ENCODE measurements at regions not wholly inside any gene's neighbourhood (a gene's known extent, or its start where the extent isn't known, plus 50 kb on each side); places are given as distances from the start of the nearest gene placed in this dataset.

DNA sequence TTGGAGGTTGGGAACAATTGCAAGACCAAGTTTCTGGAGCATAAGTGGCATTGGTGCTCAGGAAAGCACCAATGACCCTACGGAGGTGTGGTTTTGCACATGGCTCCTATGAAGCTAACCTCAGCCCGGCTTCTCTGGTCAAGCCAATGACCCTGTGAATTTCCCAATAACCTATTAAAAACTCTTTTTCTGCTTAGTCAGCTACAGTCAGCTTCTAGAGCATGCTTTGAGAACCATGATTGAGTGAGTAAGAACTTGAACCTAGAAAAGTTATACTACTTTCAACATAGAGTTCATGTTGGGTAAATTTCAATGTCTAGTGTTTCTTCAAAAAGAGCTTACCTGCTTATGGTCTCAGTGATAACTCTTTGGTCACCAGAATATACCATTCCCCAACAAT lies 163.2 kb downstream of the RSL24D1 start:
- no peak for DNase-seq (ENCODE audit: low read depth, low spot score)
- no peak overlapping the region for H3K4me3 ChIP-seq (ENCODE audit: low read length)
- H3K27me3 ChIP-seq (ENCODE audit: control insufficient read depth, insufficient read depth, low read length), result no peaks in the 10 kb centered on the region
- no peak overlapping the region for H3K27ac ChIP-seq (ENCODE audit: low read length)
- no peaks in the 10 kb centered on the region for H3K9me3 ChIP-seq (ENCODE audit: control insufficient read depth, insufficient read depth, low read length)
- WGBS (ENCODE audit: insufficient coverage, insufficient read length), result no CpG with 5 or more reads among the region's 2 CpGs
- H3K4me1 ChIP-seq (ENCODE audit: control insufficient read depth, insufficient read depth, low read length), result no peaks in the 10 kb centered on the region
- H3K36me3 ChIP-seq (ENCODE audit: control insufficient read depth, insufficient read depth, low read length), result no peaks in the 10 kb centered on the region

DNA sequence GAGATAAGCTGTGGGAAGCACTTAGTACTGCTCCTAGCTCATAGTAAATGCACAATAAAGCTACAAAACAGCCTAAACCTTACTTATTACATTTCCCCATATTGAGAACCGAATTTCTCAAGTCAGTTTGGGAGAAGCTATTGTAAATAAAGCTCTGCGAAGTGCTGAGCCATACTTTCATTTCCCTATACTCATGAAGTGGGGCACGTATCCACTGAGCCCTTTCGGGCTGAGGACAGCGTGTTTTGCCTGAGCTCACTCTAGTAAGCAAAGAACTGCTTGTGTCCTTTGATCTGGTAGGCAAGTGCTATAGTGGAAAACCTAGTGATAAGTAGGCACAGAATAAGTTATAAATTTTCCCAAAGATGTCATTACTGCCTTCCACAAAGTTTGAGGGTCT lies 165.0 kb downstream of the RSL24D1 start:
- Histone ChIP-seq H3K27ac (ENCODE audit: low read length) (no peak overlapping the region), H3K4me3 (ENCODE audit: low read length) (no peak overlapping the region), H3K4me1 (ENCODE audit: control insufficient read depth, insufficient read depth, low read length) (no peaks in the 10 kb centered on the region), H3K36me3 (ENCODE audit: control insufficient read depth, insufficient read depth, low read length) (no peaks in the 10 kb centered on the region), H3K27me3 (ENCODE audit: control insufficient read depth, insufficient read depth, low read length) (no peaks in the 10 kb centered on the region), H3K9me3 (ENCODE audit: control insufficient read depth, insufficient read depth, low read length) (no peaks in the 10 kb centered on the region)
- no CpG with 5 or more reads among the region's 5 CpGs for WGBS (ENCODE audit: insufficient coverage, insufficient read length)
- no peak for DNase-seq (ENCODE audit: low read depth, low spot score)

DNA sequence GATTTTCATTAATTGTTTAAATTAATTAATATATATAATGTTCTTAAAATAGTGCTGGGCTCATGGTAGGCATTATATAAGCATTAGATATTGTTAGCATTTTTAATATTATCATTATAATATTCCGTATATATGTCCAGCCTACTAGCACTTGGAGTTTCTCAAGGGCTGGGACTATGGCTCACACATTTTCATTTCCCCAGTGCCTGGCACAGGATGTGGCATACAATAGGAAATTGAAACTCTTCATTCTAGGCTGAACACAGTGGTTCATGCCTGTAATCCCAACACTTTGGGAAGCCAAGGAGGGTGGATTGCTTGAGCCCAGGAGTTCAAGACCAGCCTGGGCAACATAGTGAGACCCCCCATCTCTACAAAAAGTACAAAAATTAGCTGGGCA lies 170.4 kb downstream of the RSL24D1 start:
- Histone ChIP-seq H3K9me3 (ENCODE audit: control insufficient read depth, insufficient read depth, low read length) (no peaks in the 10 kb centered on the region), H3K4me3 (ENCODE audit: low read length) (no peak overlapping the region), H3K27me3 (ENCODE audit: control insufficient read depth, insufficient read depth, low read length) (no peaks in the 10 kb centered on the region), H3K4me1 (ENCODE audit: control insufficient read depth, insufficient read depth, low read length) (no peaks in the 10 kb centered on the region), H3K36me3 (ENCODE audit: control insufficient read depth, insufficient read depth, low read length) (no peaks in the 10 kb centered on the region), H3K27ac (ENCODE audit: low read length) (no peak overlapping the region)
- no CpG with 5 or more reads among the region's 1 CpG for WGBS (ENCODE audit: insufficient coverage, insufficient read length)
- DNase-seq (ENCODE audit: low read depth, low spot score), result no peak

DNA sequence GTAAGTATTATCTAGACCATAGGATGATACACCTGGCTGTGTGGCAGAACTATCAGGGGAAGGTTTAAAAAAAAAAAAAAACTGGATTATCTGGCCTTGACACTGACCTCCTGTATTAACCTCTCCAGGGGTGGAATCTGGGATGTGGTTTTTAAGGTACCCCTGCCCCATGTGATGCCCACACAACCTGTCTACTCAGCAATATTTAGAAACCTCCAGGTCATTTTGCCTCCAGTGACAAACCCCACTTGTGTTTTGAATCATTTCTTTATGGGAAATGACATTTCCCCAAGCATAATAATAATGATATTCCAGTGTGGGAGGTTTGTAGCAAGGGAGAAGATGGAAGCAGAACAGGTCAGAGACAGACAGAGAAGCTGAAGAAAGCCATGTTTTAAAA lies 179.1 kb downstream of the RSL24D1 start:
- no peak for DNase-seq (ENCODE audit: low read depth, low spot score)
- Histone ChIP-seq H3K9me3 (ENCODE audit: control insufficient read depth, insufficient read depth, low read length) (no peaks in the 10 kb centered on the region), H3K4me1 (ENCODE audit: control insufficient read depth, insufficient read depth, low read length) (no peaks in the 10 kb centered on the region), H3K27me3 (ENCODE audit: control insufficient read depth, insufficient read depth, low read length) (no peaks in the 10 kb centered on the region), H3K4me3 (ENCODE audit: low read length) (no peak overlapping the region), H3K27ac (ENCODE audit: low read length) (no peak overlapping the region), H3K36me3 (ENCODE audit: control insufficient read depth, insufficient read depth, low read length) (no peaks in the 10 kb centered on the region)

DNA sequence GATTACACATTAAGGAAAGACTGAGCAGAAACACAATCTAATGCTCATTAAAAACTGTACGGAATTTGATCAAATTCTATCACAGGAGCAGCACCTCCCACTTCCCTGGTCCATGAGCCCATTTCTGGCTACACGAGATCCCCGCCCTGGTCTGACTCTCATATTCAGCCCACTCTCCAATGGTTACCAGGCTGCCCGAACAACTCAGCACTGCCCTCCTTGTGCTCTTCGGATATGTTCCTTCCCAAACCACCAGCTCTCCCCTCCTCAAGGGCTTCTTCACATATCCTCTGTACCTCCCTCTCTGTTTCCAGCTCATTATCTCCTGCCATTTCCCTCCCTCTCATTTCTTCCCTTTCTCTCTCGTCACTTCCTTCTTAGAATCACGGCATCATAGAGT lies 180.5 kb downstream of the RSL24D1 start:
- Histone ChIP-seq H3K4me1 (ENCODE audit: control insufficient read depth, insufficient read depth, low read length) (no peaks in the 10 kb centered on the region), H3K27me3 (ENCODE audit: control insufficient read depth, insufficient read depth, low read length) (no peaks in the 10 kb centered on the region), H3K36me3 (ENCODE audit: control insufficient read depth, insufficient read depth, low read length) (no peaks in the 10 kb centered on the region), H3K9me3 (ENCODE audit: control insufficient read depth, insufficient read depth, low read length) (no peaks in the 10 kb centered on the region), H3K27ac (ENCODE audit: low read length) (no peak overlapping the region), H3K4me3 (ENCODE audit: low read length) (no peak overlapping the region)
- no CpG with 5 or more reads among the region's 7 CpGs for WGBS (ENCODE audit: insufficient coverage, insufficient read length)
- no peak for DNase-seq (ENCODE audit: low read depth, low spot score)

DNA sequence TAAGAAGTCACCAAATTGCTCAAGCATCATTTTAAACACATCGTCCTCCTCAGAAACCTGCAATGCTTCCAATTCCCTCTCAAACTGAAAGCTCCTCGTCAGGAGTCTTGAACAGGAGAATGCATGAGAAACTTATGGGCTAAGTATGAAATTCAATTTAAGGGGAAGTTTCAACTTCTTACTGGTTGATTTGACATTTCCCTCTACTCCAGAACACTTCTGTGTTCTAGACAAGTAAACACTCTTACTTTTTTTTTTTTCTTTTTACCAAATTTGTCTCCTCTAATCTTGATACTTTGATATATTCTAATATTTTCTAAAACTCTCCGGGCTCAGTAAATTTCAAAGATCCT lies 181.7 kb downstream of the RSL24D1 start:
- Histone ChIP-seq H3K27ac (ENCODE audit: low read length) (no peak overlapping the region), H3K4me3 (ENCODE audit: low read length) (no peak overlapping the region), H3K27me3 (ENCODE audit: control insufficient read depth, insufficient read depth, low read length) (no peaks in the 10 kb centered on the region), H3K9me3 (ENCODE audit: control insufficient read depth, insufficient read depth, low read length) (no peaks in the 10 kb centered on the region), H3K36me3 (ENCODE audit: control insufficient read depth, insufficient read depth, low read length) (no peaks in the 10 kb centered on the region), H3K4me1 (ENCODE audit: control insufficient read depth, insufficient read depth, low read length) (no peaks in the 10 kb centered on the region)
- WGBS (ENCODE audit: insufficient coverage, insufficient read length), result no CpG with 5 or more reads among the region's 3 CpGs
- DNase-seq (ENCODE audit: low read depth, low spot score), result no peak

DNA sequence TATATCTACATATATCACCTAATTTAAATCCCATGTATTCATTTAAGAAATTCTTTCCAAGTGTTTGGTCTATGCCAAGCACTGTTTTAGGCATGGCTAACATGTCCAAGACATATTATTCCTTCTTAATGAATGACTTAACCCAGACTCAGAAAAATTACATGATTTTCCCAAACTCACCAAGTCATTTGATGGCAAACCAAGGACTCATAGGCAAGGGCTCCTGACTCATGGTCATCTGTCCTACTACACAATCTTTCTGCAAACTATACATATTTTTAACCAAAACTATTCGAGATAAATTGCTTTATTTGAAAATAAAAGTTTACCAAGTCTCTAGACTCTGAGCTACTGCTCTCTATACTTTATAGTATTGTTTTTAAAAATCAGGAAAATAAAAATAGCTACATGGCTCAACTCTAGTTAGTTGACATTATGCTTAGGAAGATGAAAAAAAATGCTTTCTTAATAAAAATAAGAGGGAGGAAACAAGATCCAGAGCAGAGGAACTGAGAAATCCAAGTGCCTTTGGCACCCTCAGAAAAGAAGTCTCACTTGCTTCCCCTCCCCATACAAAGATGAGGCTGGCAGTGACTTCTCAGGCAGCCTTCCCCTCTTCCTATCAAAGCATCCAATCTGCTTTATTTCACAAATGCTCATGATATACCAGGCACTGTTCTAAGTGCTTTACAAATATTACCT lies 182.2 kb downstream of the RSL24D1 start:
- no peak overlapping the region for H3K4me3 ChIP-seq (ENCODE audit: low read length)
- H3K4me1 ChIP-seq (ENCODE audit: control insufficient read depth, insufficient read depth, low read length), result no peaks in the 10 kb centered on the region
- H3K27me3 ChIP-seq (ENCODE audit: control insufficient read depth, insufficient read depth, low read length), result no peaks in the 10 kb centered on the region
- no peak for DNase-seq (ENCODE audit: low read depth, low spot score)
- H3K36me3 ChIP-seq (ENCODE audit: control insufficient read depth, insufficient read depth, low read length), result no peaks in the 10 kb centered on the region
- H3K27ac ChIP-seq (ENCODE audit: low read length), result no peak overlapping the region
- no CpG with 5 or more reads among the region's 1 CpG for WGBS (ENCODE audit: insufficient coverage, insufficient read length)
- H3K9me3 ChIP-seq (ENCODE audit: control insufficient read depth, insufficient read depth, low read length), result no peaks in the 10 kb centered on the region

DNA sequence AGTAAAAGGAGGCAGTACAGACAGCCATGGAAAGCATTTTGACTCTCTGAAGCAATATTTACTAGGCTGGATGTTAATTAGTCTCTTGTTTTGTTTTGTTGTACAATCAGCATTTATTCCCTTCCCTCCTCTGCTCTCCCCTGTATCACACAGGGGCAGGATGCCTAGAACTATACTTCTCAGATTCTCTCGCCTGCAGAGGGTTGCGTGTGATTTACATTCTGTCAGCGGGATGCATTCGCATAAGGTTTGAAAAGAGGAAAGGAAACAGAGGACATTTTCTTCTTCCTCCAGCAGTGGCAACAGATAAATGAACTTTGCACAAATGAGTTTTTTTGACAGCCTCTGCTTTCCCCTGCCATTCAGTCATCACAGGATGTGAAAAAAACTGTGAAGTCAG lies 188.3 kb downstream of the RSL24D1 start:
- no peak overlapping the region for H3K27ac ChIP-seq (ENCODE audit: low read length)

DNA sequence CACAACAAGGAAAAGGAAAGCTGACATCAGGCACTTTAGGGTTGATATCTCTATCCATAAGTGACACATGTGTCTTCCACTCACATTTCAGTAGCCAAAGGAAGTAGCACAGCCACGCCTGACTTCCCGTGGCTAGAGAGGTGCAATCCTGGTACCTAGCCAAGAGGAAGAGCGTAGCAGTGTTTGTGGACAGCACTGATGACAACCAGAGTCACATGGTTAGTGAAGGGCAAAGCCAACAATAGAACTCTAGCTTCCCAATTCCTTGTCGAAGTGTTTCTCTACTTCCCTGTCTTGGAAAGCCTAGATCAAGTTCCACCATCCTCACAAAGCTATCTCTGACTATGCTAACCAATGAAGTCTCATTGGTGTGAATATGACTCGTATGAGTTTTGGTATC lies 189.2 kb downstream of the RSL24D1 start:
- H3K27ac ChIP-seq (ENCODE audit: low read length), result no peak overlapping the region
- no CpG with 5 or more reads among the region's 5 CpGs for WGBS (ENCODE audit: insufficient coverage, insufficient read length)
- no peaks in the 10 kb centered on the region for H3K9me3 ChIP-seq (ENCODE audit: control insufficient read depth, insufficient read depth, low read length)
- no peaks in the 10 kb centered on the region for H3K36me3 ChIP-seq (ENCODE audit: control insufficient read depth, insufficient read depth, low read length)
- no peak overlapping the region for H3K4me3 ChIP-seq (ENCODE audit: low read length)
- no peak for DNase-seq (ENCODE audit: low read depth, low spot score)
- H3K27me3 ChIP-seq (ENCODE audit: control insufficient read depth, insufficient read depth, low read length), result no peaks in the 10 kb centered on the region
- no peaks in the 10 kb centered on the region for H3K4me1 ChIP-seq (ENCODE audit: control insufficient read depth, insufficient read depth, low read length)

More for the DNA sequence above, 188.3 kb downstream of the RSL24D1 start:
- no CpG with 5 or more reads among the region's 4 CpGs for WGBS (ENCODE audit: insufficient coverage, insufficient read length)
- H3K4me1 ChIP-seq (ENCODE audit: control insufficient read depth, insufficient read depth, low read length), result no peaks in the 10 kb centered on the region
- DNase-seq (ENCODE audit: low read depth, low spot score), result no peak
- no peaks in the 10 kb centered on the region for H3K9me3 ChIP-seq (ENCODE audit: control insufficient read depth, insufficient read depth, low read length)
- H3K4me3 ChIP-seq (ENCODE audit: low read length), result no peak overlapping the region
- H3K36me3 ChIP-seq (ENCODE audit: control insufficient read depth, insufficient read depth, low read length), result no peaks in the 10 kb centered on the region
- H3K27me3 ChIP-seq (ENCODE audit: control insufficient read depth, insufficient read depth, low read length), result no peaks in the 10 kb centered on the region

DNA sequence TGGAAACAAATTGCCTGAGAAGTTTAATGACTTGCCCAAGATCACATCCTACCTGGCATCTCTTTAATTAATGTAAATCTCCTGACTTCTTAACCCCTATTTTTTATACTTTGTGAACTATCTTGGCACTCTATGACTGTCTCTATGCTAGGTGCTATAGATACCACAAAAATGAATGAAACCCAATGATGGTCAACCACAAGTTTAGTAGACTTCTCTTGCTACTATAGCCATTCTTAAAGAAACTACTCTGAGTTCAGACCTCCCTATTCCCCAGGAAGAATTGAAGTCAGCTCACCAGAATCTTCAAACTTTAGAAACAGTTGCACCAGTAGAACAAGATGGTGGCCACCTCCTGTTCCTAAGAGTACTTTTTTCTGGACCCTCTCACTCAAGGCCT lies 191.1 kb downstream of the RSL24D1 start:
- no peaks in the 10 kb centered on the region for H3K9me3 ChIP-seq (ENCODE audit: control insufficient read depth, insufficient read depth, low read length)
- no peak for DNase-seq (ENCODE audit: low read depth, low spot score)

DNA sequence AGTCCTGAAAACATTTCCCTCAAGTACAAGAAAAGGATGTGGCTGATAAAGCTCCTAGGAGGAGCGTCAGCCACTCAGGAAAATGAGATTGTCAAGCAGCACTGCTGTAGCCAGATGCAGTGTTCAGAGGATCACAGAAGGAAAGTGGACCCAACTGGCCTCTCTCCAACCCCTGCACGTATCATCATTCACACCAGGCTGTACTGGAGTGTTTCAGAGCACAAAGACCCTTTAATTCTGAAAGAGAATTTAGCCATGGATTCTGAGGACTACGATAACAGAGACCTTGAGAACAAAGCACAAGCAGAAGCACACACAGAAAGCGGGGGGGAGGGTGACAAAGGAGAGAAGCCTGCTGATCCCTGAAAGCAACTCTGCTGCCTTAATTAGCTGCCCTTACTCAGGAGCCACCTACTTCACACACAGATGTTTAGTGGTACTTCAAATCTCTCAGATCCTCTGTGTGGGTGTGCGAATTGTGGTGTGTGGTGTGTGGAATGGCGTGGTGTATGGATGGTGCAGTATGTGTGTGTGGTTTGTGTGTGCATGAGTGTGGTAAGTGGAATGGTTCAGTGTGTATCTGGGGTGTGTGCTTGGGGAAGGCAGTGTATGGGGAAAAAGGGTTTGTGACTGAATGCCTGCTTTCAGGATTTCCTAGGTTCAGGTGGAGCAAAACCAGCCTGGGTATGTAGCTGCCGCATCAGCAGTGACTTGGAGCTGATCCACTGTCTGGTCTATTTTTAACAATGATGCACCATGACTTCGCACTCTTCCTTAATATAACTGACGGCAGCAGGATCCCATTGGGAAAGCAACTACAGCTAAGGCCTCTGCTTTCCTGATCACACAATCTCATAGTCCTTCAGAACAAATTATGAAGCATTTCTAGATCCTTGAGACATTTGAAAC lies 192.5 kb downstream of the RSL24D1 start:
- H3K9me3 ChIP-seq (ENCODE audit: control insufficient read depth, insufficient read depth, low read length), result no peaks in the 10 kb centered on the region
- DNase-seq (ENCODE audit: low read depth, low spot score), result no peak
- no peak overlapping the region for H3K27ac ChIP-seq (ENCODE audit: low read length)
- H3K27me3 ChIP-seq (ENCODE audit: control insufficient read depth, insufficient read depth, low read length), result no peaks in the 10 kb centered on the region
- no peaks in the 10 kb centered on the region for H3K4me1 ChIP-seq (ENCODE audit: control insufficient read depth, insufficient read depth, low read length)
- no peaks in the 10 kb centered on the region for H3K36me3 ChIP-seq (ENCODE audit: control insufficient read depth, insufficient read depth, low read length)
- WGBS (ENCODE audit: insufficient coverage, insufficient read length), result 100% methylated on average over 2 of the region's 9 CpGs
- no peak overlapping the region for H3K4me3 ChIP-seq (ENCODE audit: low read length)

More for the DNA sequence above, 191.1 kb downstream of the RSL24D1 start:
- H3K36me3 ChIP-seq (ENCODE audit: control insufficient read depth, insufficient read depth, low read length), result no peaks in the 10 kb centered on the region
- H3K4me1 ChIP-seq (ENCODE audit: control insufficient read depth, insufficient read depth, low read length), result no peaks in the 10 kb centered on the region
- H3K27ac ChIP-seq (ENCODE audit: low read length), result no peak overlapping the region
- no peaks in the 10 kb centered on the region for H3K27me3 ChIP-seq (ENCODE audit: control insufficient read depth, insufficient read depth, low read length)
- no peak overlapping the region for H3K4me3 ChIP-seq (ENCODE audit: low read length)
